ENCODE measurements at regions not wholly inside any gene's neighbourhood (a gene's known extent, or its start where the extent isn't known, plus 50 kb on each side); places are given as distances from the start of the nearest gene placed in this dataset.

DNA sequence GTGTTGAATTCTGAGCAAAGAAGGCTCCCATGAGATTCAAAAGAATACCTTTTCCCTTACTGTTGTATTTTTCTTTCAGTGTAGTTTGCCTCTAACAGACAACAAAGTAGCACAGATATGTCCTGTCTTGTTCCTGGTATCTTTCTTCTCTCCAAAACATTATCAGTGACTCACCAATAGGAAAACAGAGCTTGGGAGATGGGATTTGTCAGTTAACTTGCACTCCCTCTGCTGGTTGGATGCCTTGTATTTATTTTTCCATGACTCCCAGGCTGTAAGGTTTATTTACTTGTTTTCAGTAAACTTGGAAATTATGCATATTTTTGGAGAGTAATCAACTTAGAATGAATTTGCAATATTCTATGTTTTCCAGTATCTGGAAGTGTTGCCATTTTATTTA is 129.7 kb downstream of the SAMD9 start:
- H2BK12ac ChIP-seq (ENCODE audit: low read length): no peak overlapping the region
- no peak overlapping the region for H3K4me3 ChIP-seq (ENCODE audit: low read depth, low read length)
- no peak overlapping the region for H3K14ac ChIP-seq (ENCODE audit: low read length)
- no peaks in the 10 kb centered on the region for H3K4me1 ChIP-seq (ENCODE audit: control insufficient read depth in 1 of 2, insufficient read depth in 2 of 2, low read length in 2 of 2)
- H3K9ac ChIP-seq (ENCODE audit: low read length): no peak overlapping the region
- H3K23ac ChIP-seq (ENCODE audit: low read length): no peak overlapping the region
- H4K91ac ChIP-seq (ENCODE audit: low read depth, low read length): no peak overlapping the region
- no peaks in the 10 kb centered on the region for H3K36me3 ChIP-seq (ENCODE audit: control insufficient read depth in 1 of 2, insufficient read depth in 2 of 2, low read length in 2 of 2)
- no peak overlapping the region for H4K8ac ChIP-seq (ENCODE audit: low read depth, low read length)
- H3K79me2 ChIP-seq (ENCODE audit: control insufficient read depth, insufficient read depth, low read length, poor library complexity): no peaks in the 10 kb centered on the region
- H3K27ac ChIP-seq (ENCODE audit: low read depth, low read length): no peak overlapping the region
- H3K4me2 ChIP-seq (ENCODE audit: low read length): no peak overlapping the region
- no peak overlapping the region for H2AK5ac ChIP-seq (ENCODE audit: low read length)
- H3K9me3 ChIP-seq (ENCODE audit: insufficient read depth, low read depth, low read length): no peaks in the 10 kb centered on the region
- no peaks in the 10 kb centered on the region for H3K27me3 ChIP-seq (ENCODE audit: insufficient read depth, low read length)
- no peak overlapping the region for H3K4ac ChIP-seq (ENCODE audit: low read depth, low read length)
- H2BK120ac ChIP-seq (ENCODE audit: insufficient read depth, low read length, poor library complexity): no peak overlapping the region
- no peak overlapping the region for H4K12ac ChIP-seq (ENCODE audit: low read depth, low read length)
- no peak overlapping the region for H2AFZ ChIP-seq (ENCODE audit: insufficient read depth, low read length, poor library complexity)
- peak; percentile 40 to 75 for DNase-seq
- no peaks in the 10 kb centered on the region for H3K79me1 ChIP-seq (ENCODE audit: low read length)
- H3K18ac ChIP-seq (ENCODE audit: low read length): no peak overlapping the region
- H2BK5ac ChIP-seq (ENCODE audit: low read depth, low read length, poor library complexity): no peak overlapping the region

DNA sequence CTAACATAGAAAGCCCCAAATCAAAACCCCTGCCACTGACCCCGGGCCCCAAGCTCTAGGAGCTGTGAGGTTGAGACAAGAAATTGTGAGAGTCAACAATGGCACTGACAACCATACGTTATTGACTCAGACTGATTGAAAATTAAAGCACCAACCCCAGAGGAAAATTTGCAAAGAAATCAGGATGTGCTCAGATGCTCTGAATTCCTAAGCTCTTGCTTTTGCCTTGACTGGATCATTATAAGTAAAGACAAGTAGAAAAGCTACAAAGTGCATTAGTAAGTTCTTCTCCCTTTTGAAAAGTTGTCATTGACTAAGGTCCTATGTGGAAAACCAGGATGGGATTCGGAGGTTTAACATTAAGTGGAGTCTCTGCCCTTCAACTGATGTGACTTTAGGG is 130.2 kb downstream of the SAMD9 start:
- no peaks in the 10 kb centered on the region for H3K79me1 ChIP-seq (ENCODE audit: low read length)
- no peak overlapping the region for H2AK5ac ChIP-seq (ENCODE audit: low read length)
- no peak overlapping the region for H2BK12ac ChIP-seq (ENCODE audit: low read length)
- H4K8ac ChIP-seq (ENCODE audit: low read depth, low read length): no peak overlapping the region
- no peak overlapping the region for H3K4me3 ChIP-seq (ENCODE audit: low read depth, low read length)
- H3K9ac ChIP-seq (ENCODE audit: low read length): no peak overlapping the region
- no peak overlapping the region for H3K4ac ChIP-seq (ENCODE audit: low read depth, low read length)
- no peaks in the 10 kb centered on the region for H3K9me3 ChIP-seq (ENCODE audit: insufficient read depth, low read depth, low read length)
- no peak overlapping the region for H2BK120ac ChIP-seq (ENCODE audit: insufficient read depth, low read length, poor library complexity)
- H2BK5ac ChIP-seq (ENCODE audit: low read depth, low read length, poor library complexity): no peak overlapping the region
- H4K12ac ChIP-seq (ENCODE audit: low read depth, low read length): no peak overlapping the region
- no peaks in the 10 kb centered on the region for H3K27me3 ChIP-seq (ENCODE audit: insufficient read depth, low read length)
- no peak for DNase-seq
- H3K79me2 ChIP-seq (ENCODE audit: control insufficient read depth, insufficient read depth, low read length, poor library complexity): no peaks in the 10 kb centered on the region
- H4K91ac ChIP-seq (ENCODE audit: low read depth, low read length): no peak overlapping the region
- H3K4me2 ChIP-seq (ENCODE audit: low read length): no peak overlapping the region
- no peaks in the 10 kb centered on the region for H3K4me1 ChIP-seq (ENCODE audit: control insufficient read depth in 1 of 2, insufficient read depth in 2 of 2, low read length in 2 of 2)
- H3K27ac ChIP-seq (ENCODE audit: low read depth, low read length): no peak overlapping the region
- no peak overlapping the region for H3K14ac ChIP-seq (ENCODE audit: low read length)
- H3K18ac ChIP-seq (ENCODE audit: low read length): no peak overlapping the region
- WGBS (ENCODE audit: extremely low coverage, insufficient coverage, insufficient read length): no CpG with 5 or more reads among the region's 3 CpGs
- H3K36me3 ChIP-seq (ENCODE audit: control insufficient read depth in 1 of 2, insufficient read depth in 2 of 2, low read length in 2 of 2): no peaks in the 10 kb centered on the region
- H2AFZ ChIP-seq (ENCODE audit: insufficient read depth, low read length, poor library complexity): no peak overlapping the region
- H3K23ac ChIP-seq (ENCODE audit: low read length): no peak overlapping the region

DNA sequence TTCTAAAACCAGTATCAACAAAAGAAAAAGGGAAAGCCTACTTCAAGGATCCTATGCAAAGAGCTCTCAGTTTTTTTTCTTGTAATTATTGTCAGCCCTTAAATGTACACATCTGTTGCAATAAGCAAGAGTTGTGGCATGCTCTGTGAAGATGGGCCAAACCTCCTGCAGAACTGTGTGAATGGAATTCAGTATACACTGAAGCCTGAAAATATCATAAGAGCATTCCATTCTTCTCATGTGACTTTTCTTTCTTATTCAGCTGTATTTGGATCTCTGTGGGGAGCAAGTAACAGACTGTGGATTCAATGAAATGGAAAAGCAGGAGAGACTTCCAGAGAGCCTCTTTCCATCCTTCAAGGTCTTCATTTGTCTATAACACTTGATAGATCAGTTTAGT is 130.7 kb downstream of the SAMD9 start:
- no peaks in the 10 kb centered on the region for H3K4me1 ChIP-seq (ENCODE audit: control insufficient read depth in 1 of 2, insufficient read depth in 2 of 2, low read length in 2 of 2)
- H2BK12ac ChIP-seq (ENCODE audit: low read length): no peak overlapping the region
- H3K4me2 ChIP-seq (ENCODE audit: low read length): no peak overlapping the region
- no peaks in the 10 kb centered on the region for H3K27me3 ChIP-seq (ENCODE audit: insufficient read depth, low read length)
- no peak overlapping the region for H3K14ac ChIP-seq (ENCODE audit: low read length)
- no peak overlapping the region for H3K27ac ChIP-seq (ENCODE audit: low read depth, low read length)
- no peak overlapping the region for H2AK5ac ChIP-seq (ENCODE audit: low read length)
- no peak overlapping the region for H2BK120ac ChIP-seq (ENCODE audit: insufficient read depth, low read length, poor library complexity)
- no peak overlapping the region for H4K8ac ChIP-seq (ENCODE audit: low read depth, low read length)
- no peak overlapping the region for H4K12ac ChIP-seq (ENCODE audit: low read depth, low read length)
- H3K79me1 ChIP-seq (ENCODE audit: low read length): no peaks in the 10 kb centered on the region
- H3K79me2 ChIP-seq (ENCODE audit: control insufficient read depth, insufficient read depth, low read length, poor library complexity): no peaks in the 10 kb centered on the region
- no peak overlapping the region for H2BK5ac ChIP-seq (ENCODE audit: low read depth, low read length, poor library complexity)
- no peak overlapping the region for H2AFZ ChIP-seq (ENCODE audit: insufficient read depth, low read length, poor library complexity)
- no peak overlapping the region for H3K9ac ChIP-seq (ENCODE audit: low read length)
- H4K91ac ChIP-seq (ENCODE audit: low read depth, low read length): no peak overlapping the region
- no peaks in the 10 kb centered on the region for H3K9me3 ChIP-seq (ENCODE audit: insufficient read depth, low read depth, low read length)
- no peak overlapping the region for H3K18ac ChIP-seq (ENCODE audit: low read length)
- no peaks in the 10 kb centered on the region for H3K36me3 ChIP-seq (ENCODE audit: control insufficient read depth in 1 of 2, insufficient read depth in 2 of 2, low read length in 2 of 2)
- no peak overlapping the region for H3K4me3 ChIP-seq (ENCODE audit: low read depth, low read length)
- DNase-seq: no peak
- no peak overlapping the region for H3K23ac ChIP-seq (ENCODE audit: low read length)
- H3K4ac ChIP-seq (ENCODE audit: low read depth, low read length): no peak overlapping the region

DNA sequence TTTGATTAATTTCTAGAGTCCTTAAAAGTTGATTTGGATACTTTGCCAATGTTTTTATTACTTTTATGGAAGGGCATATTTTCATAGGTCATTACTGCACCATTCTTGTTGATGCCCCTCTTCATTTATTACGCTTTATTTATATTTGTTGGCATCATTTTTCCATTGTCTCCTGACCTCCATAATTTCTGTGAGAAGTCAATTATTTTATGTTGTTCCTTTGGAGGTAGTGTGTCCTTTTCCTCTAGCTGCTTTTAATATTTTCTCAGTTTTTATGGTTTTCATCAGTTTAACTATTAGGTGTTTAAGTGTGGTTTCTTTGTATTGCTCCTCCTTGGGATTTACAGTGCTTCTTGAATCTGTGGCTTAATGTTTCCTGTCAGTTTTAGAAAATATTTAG is 134.9 kb downstream of the SAMD9 start:
- H3K9me3 ChIP-seq (ENCODE audit: insufficient read depth, low read depth, low read length): no peaks in the 10 kb centered on the region
- H2BK12ac ChIP-seq (ENCODE audit: low read length): no peak overlapping the region
- no peak overlapping the region for H2AFZ ChIP-seq (ENCODE audit: insufficient read depth, low read length, poor library complexity)
- DNase-seq: no peak
- H4K91ac ChIP-seq (ENCODE audit: low read depth, low read length): no peak overlapping the region
- no peak overlapping the region for H3K27ac ChIP-seq (ENCODE audit: low read depth, low read length)
- H3K4me1 ChIP-seq (ENCODE audit: control insufficient read depth in 1 of 2, insufficient read depth in 2 of 2, low read length in 2 of 2): no peaks in the 10 kb centered on the region
- no peak overlapping the region for H3K18ac ChIP-seq (ENCODE audit: low read length)
- H3K4me2 ChIP-seq (ENCODE audit: low read length): no peak overlapping the region
- no peak overlapping the region for H3K14ac ChIP-seq (ENCODE audit: low read length)
- no peak overlapping the region for H2BK120ac ChIP-seq (ENCODE audit: insufficient read depth, low read length, poor library complexity)
- H3K4me3 ChIP-seq (ENCODE audit: low read depth, low read length): no peak overlapping the region
- no CpG with 5 or more reads among the region's 1 CpG for WGBS (ENCODE audit: extremely low coverage, insufficient coverage, insufficient read length)
- no peak overlapping the region for H4K12ac ChIP-seq (ENCODE audit: low read depth, low read length)
- H2BK5ac ChIP-seq (ENCODE audit: low read depth, low read length, poor library complexity): no peak overlapping the region
- H3K9ac ChIP-seq (ENCODE audit: low read length): no peak overlapping the region
- H3K23ac ChIP-seq (ENCODE audit: low read length): no peak overlapping the region
- no peaks in the 10 kb centered on the region for H3K79me1 ChIP-seq (ENCODE audit: low read length)
- H3K36me3 ChIP-seq (ENCODE audit: control insufficient read depth in 1 of 2, insufficient read depth in 2 of 2, low read length in 2 of 2): no peaks in the 10 kb centered on the region
- H4K8ac ChIP-seq (ENCODE audit: low read depth, low read length): no peak overlapping the region
- H3K27me3 ChIP-seq (ENCODE audit: insufficient read depth, low read length): no peaks in the 10 kb centered on the region
- H3K4ac ChIP-seq (ENCODE audit: low read depth, low read length): no peak overlapping the region
- no peaks in the 10 kb centered on the region for H3K79me2 ChIP-seq (ENCODE audit: control insufficient read depth, insufficient read depth, low read length, poor library complexity)
- no peak overlapping the region for H2AK5ac ChIP-seq (ENCODE audit: low read length)

DNA sequence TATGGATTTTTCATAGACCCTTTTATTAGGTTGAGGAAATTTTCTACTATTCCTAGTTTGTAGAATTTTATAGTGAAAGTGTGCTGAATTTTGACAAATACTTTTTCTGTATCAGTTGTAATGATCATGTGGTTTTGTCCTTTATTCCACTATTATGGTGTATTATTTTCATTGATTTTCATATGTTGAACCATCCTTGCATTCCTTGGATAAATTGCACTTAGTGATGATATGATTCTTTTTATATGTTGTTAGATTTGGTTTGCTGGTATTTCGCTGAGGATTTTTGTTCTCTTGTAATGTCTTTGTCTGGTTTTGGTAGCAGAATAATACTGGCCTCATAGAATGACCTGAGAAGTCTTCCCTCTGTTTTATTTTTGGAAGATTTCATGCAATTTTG is 140.6 kb upstream of the CDK6 start:
- no peak overlapping the region for H4K8ac ChIP-seq (ENCODE audit: low read depth, low read length)
- no CpG with 5 or more reads among the region's 1 CpG for WGBS (ENCODE audit: extremely low coverage, insufficient coverage, insufficient read length)
- H3K18ac ChIP-seq (ENCODE audit: low read length): no peak overlapping the region
- no peak overlapping the region for H4K91ac ChIP-seq (ENCODE audit: low read depth, low read length)
- no peaks in the 10 kb centered on the region for H3K27me3 ChIP-seq (ENCODE audit: insufficient read depth, low read length)
- H2AFZ ChIP-seq (ENCODE audit: insufficient read depth, low read length, poor library complexity): no peak overlapping the region
- no peak overlapping the region for H3K14ac ChIP-seq (ENCODE audit: low read length)
- H3K9ac ChIP-seq (ENCODE audit: low read length): no peak overlapping the region
- no peak overlapping the region for H4K12ac ChIP-seq (ENCODE audit: low read depth, low read length)
- H2AK5ac ChIP-seq (ENCODE audit: low read length): no peak overlapping the region
- H2BK120ac ChIP-seq (ENCODE audit: insufficient read depth, low read length, poor library complexity): no peak overlapping the region
- no peak overlapping the region for H3K23ac ChIP-seq (ENCODE audit: low read length)
- H3K4me3 ChIP-seq (ENCODE audit: low read depth, low read length): no peak overlapping the region
- no peaks in the 10 kb centered on the region for H3K9me3 ChIP-seq (ENCODE audit: insufficient read depth, low read depth, low read length)
- no peak overlapping the region for H3K4ac ChIP-seq (ENCODE audit: low read depth, low read length)
- H3K79me2 ChIP-seq (ENCODE audit: control insufficient read depth, insufficient read depth, low read length, poor library complexity): no peaks in the 10 kb centered on the region
- no peak overlapping the region for H3K4me2 ChIP-seq (ENCODE audit: low read length)
- no peak overlapping the region for H2BK12ac ChIP-seq (ENCODE audit: low read length)
- no peaks in the 10 kb centered on the region for H3K4me1 ChIP-seq (ENCODE audit: control insufficient read depth in 1 of 2, insufficient read depth in 2 of 2, low read length in 2 of 2)
- no peaks in the 10 kb centered on the region for H3K79me1 ChIP-seq (ENCODE audit: low read length)
- H3K36me3 ChIP-seq (ENCODE audit: control insufficient read depth in 1 of 2, insufficient read depth in 2 of 2, low read length in 2 of 2): no peaks in the 10 kb centered on the region
- H3K27ac ChIP-seq (ENCODE audit: low read depth, low read length): no peak overlapping the region
- no peak for DNase-seq
- no peak overlapping the region for H2BK5ac ChIP-seq (ENCODE audit: low read depth, low read length, poor library complexity)

Measured in trophoblast cell (in vitro differentiated cells and primary cell).